ENCODE measurements at regions not wholly inside any gene's neighbourhood (a gene's known extent, or its start where the extent isn't known, plus 50 kb on each side); places are given as distances from the start of the nearest gene placed in this dataset.

DNA sequence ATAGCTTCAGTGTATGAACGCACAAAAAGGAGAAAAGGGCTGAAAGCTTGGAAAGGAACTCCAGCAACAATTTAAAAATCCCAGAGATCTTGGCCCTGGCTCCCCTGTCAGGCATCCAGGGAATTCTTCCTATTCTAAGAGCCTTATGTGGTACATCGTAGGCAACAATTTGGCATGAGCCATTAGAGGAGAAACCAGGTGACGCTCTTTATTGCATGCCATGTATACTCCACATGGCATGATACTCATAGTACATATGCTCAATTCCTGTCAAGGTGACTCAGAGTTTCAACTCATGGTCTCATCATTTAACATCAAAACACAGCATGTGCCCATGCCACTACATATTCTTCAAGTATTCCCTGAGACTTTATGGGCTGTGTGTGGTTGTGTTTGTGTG lies 191.3 kb downstream of the OR13H1 start:
- Mint-ChIP-seq H3K27me3 (ENCODE audit: low read depth) (no peaks in the 10 kb centered on the region), H3K4me3 (no peak overlapping the region), H3K4me1 (no peaks in the 10 kb centered on the region), H3K36me3 (ENCODE audit: low read depth) (peaks cover 31% of the 10 kb centered on the region), H3K27ac (ENCODE audit: unreplicated experiment) (no peak overlapping the region), H3K9me3 (peaks cover 13% of the 10 kb centered on the region)
- TF ChIP-seq, protein P1, sequence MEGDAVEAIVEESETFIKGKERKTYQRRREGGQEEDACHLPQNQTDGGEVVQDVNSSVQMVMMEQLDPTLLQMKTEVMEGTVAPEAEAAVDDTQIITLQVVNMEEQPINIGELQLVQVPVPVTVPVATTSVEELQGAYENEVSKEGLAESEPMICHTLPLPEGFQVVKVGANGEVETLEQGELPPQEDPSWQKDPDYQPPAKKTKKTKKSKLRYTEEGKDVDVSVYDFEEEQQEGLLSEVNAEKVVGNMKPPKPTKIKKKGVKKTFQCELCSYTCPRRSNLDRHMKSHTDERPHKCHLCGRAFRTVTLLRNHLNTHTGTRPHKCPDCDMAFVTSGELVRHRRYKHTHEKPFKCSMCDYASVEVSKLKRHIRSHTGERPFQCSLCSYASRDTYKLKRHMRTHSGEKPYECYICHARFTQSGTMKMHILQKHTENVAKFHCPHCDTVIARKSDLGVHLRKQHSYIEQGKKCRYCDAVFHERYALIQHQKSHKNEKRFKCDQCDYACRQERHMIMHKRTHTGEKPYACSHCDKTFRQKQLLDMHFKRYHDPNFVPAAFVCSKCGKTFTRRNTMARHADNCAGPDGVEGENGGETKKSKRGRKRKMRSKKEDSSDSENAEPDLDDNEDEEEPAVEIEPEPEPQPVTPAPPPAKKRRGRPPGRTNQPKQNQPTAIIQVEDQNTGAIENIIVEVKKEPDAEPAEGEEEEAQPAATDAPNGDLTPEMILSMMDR (conservative IDR thresholded peaks at IDR 0.05) = no peak
- DNase-seq (ENCODE audit: low read depth, low spot score) = no peak

DNA sequence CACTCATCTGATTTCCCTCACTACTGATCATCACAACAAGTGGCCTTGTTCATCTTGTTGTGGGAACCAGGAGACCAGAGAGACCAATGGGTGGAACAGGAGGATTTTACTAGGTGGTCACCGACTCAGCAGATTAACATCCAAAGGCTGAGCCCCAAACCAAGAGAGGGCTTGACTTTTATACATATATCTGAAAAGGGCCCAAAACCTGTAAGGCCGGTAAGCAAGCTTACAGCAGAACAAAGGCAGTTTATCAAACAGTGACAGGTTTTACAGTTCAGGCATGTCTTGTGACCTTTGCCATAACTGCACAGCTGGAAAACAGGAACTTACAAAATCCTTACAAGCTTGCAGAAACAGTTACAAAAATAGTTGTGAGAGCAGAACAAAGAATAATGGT lies 195.9 kb downstream of the OR13H1 start:
- Mint-ChIP-seq H3K9me3 (peaks cover 11% of the 10 kb centered on the region), H3K4me1 (no peaks in the 10 kb centered on the region), H3K27me3 (ENCODE audit: low read depth) (no peaks in the 10 kb centered on the region), H3K27ac (ENCODE audit: unreplicated experiment) (no peak overlapping the region), H3K4me3 (no peak overlapping the region), H3K36me3 (ENCODE audit: low read depth) (peaks cover 43% of the 10 kb centered on the region)
- TF ChIP-seq, protein P1 (conservative IDR thresholded peaks at IDR 0.05) = no peak
- no peak for DNase-seq (ENCODE audit: low read depth, low spot score)

DNA sequence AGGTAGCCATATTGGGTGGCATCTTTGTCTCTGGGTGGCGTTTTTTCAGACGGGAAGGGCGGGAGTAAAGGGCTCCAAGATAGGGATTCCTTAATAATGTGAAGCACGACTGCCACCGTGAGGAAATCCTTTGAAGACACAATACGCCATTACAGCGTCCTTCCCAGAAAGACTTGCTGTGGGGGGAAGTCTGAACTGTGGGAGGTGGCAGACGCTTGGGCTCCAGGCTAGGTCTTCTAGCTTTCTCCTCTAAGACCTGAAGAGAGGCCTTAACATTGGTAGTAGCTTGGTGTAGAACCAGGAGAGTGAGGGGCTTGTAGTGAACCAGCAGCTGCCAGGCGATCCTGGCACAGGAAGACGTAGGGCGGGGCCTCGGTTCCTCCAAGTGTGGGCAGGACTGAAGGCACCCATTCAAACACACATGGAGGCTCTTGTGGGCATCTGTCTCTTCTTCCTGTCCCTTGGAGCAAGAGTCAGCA lies 197.3 kb downstream of the OR13H1 start:
- no peak overlapping the region for H3K27ac Mint-ChIP-seq (ENCODE audit: unreplicated experiment)
- no peaks in the 10 kb centered on the region for H3K27me3 Mint-ChIP-seq (ENCODE audit: low read depth)
- H3K4me1 Mint-ChIP-seq = no peaks in the 10 kb centered on the region
- TF ChIP-seq, protein P1 (conservative IDR thresholded peaks at IDR 0.05) = no peak
- H3K9me3 Mint-ChIP-seq = peaks cover 9% of the 10 kb centered on the region
- H3K4me3 Mint-ChIP-seq = no peak overlapping the region
- DNase-seq (ENCODE audit: low read depth, low spot score) = no peak
- H3K36me3 Mint-ChIP-seq (ENCODE audit: low read depth) = peaks cover 40% of the 10 kb centered on the region

DNA sequence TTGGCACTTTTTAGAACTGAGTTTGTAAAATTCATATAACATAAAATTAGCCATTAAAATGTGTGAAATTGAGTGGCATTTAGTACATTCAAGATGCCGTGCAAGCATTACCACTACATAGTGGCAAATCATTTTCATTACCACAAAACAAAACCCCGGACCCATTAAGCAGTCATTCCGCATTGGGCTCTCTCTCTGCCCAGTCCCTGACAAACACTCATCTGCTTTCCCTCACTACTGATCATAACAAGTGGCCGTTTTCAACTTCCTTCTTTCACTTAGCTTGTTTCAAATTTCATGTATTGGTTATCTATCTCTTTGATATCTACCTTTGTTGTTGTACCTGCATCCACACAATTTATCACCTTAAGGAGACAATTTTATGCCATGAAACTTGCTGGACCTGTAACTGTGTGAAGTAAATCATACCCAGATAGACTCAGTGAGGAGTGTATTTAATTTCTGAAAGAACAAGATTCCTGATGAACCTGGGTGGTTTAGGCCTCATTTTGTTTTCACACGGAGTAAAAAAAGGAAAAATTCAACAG lies 202.1 kb downstream of the OR13H1 start:
- TF ChIP-seq, protein P1 (conservative IDR thresholded peaks at IDR 0.05) = no peak
- H3K4me3 Mint-ChIP-seq = no peak overlapping the region
- no peaks in the 10 kb centered on the region for H3K27me3 Mint-ChIP-seq (ENCODE audit: low read depth)
- DNase-seq (ENCODE audit: low read depth, low spot score) = no peak
- H3K27ac Mint-ChIP-seq (ENCODE audit: unreplicated experiment) = no peak overlapping the region
- no peaks in the 10 kb centered on the region for H3K4me1 Mint-ChIP-seq
- H3K36me3 Mint-ChIP-seq (ENCODE audit: low read depth) = peaks cover 39% of the 10 kb centered on the region
- no peaks in the 10 kb centered on the region for H3K9me3 Mint-ChIP-seq

DNA sequence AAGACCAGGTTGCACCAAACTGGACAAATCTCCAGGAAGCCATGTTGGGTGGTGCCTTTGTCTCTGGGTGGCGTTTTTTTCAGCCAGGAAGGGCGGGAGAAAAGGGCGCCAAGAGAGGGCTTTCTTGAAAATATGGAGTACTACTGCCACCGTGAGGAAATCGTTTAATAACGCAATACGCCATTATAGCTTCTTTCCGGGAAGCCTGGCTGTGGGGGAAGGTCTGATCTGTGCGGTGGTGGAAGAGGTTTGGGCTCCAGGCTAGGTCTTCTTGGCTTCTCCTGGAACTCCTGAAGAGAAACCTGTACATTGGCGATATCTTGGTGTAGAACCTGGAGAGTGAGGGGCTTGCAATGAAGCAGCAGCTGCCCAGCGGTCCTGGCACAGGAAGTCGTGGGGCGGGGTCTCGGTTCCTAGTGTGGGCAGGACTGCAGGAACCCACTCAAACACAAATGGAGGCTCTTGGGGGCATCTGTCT lies 202.7 kb downstream of the OR13H1 start:
- H3K4me3 Mint-ChIP-seq = no peak overlapping the region
- no peaks in the 10 kb centered on the region for H3K9me3 Mint-ChIP-seq
- no peak overlapping the region for H3K27ac Mint-ChIP-seq (ENCODE audit: unreplicated experiment)
- TF ChIP-seq, protein P1 (conservative IDR thresholded peaks at IDR 0.05) = no peak
- no peak for DNase-seq (ENCODE audit: low read depth, low spot score)
- H3K4me1 Mint-ChIP-seq = no peaks in the 10 kb centered on the region
- H3K27me3 Mint-ChIP-seq (ENCODE audit: low read depth) = no peaks in the 10 kb centered on the region
- H3K36me3 Mint-ChIP-seq (ENCODE audit: low read depth) = peaks cover 34% of the 10 kb centered on the region

Measured in neural crest cell (in vitro differentiated cells).